ENCODE measurements at regions not wholly inside any gene's neighbourhood (a gene's known extent, or its start where the extent isn't known, plus 50 kb on each side); places are given as distances from the start of the nearest gene placed in this dataset.

DNA sequence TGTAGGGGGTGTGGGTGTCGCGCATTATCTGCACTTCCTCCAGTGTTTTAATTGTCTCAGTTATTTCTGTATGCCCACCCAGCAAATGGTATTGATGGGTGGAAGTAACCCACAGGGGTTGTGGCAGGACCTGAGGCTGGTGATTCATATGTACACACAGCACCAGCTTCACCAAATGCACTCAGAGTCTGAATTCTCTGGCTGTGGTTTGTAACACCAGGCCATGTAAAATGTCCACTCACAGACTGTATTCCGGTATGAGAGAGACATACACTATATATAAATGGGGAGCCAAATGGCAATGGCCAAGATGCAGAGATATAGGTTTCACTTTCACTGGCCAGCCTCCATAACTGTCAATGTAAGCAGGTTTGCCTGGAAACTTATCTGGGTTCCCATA is 76.3 kb upstream of the FBXL4 start:
- TF ChIP-seq CTCF (conservative IDR thresholded peaks at IDR 0.05): no peak
- no peak for TF ChIP-seq ZFX (IDR thresholded peaks at IDR 0.05)
